Neural cell (in vitro differentiated cells): ENCODE measurements at regions not wholly inside any gene's neighbourhood (a gene's known extent, or its start where the extent isn't known, plus 50 kb on each side); places are given as distances from the start of the nearest gene placed in this dataset.

Experiments used
- H2AFZ ChIP-seq: fragments of 200-600, 300-800 bp; sonication (generic), shearing (Covaris generic); 2 replicates; pipeline ENCODE4 v1.6.0; 2014; ENCODE audit warnings: low read depth, mild to moderate bottlenecking, antibody characterized with exemption, low read length, moderate library complexity
- H3F3A ChIP-seq: fragments of 200-600 bp; shearing (Covaris generic); 2 replicates; pipeline ENCODE4 v1.6.1; 2016; ENCODE audit warnings: mild to moderate bottlenecking, moderate library complexity, mixed read lengths, antibody characterized with exemption, low read length; ENCODE audit not compliant: insufficient read depth, poor library complexity, severe bottlenecking
- H3K27ac ChIP-seq: fragments of 200-600, 300-800 bp; sonication (generic), shearing (Covaris generic); 2 replicates; pipeline ENCODE4 v1.5.1; 2014; ENCODE audit warnings: mild to moderate bottlenecking, low read length, moderate library complexity
- H3K27me3 ChIP-seq: fragments of 300-800, 200-600 bp; sonication (generic), shearing (Covaris generic); 2 replicates; pipeline ENCODE4 v1.6.0; 2014; ENCODE audit warnings: mild to moderate bottlenecking, low read depth, low read length, moderate library complexity; ENCODE audit not compliant: insufficient read depth
- H3K36me3 ChIP-seq: fragments of 300-800, 200-600 bp; sonication (generic), shearing (Covaris generic); 2 replicates; pipeline ENCODE4 v1.5.1; 2014; ENCODE audit warnings: mild to moderate bottlenecking, antibody characterized with exemption, low read length, moderate library complexity; ENCODE audit not compliant: insufficient read depth
- H3K4me2 ChIP-seq: fragments of 300-800, 200-600 bp; sonication (generic), shearing (Covaris generic); 2 replicates; pipeline ENCODE4 v1.6.0; 2014; ENCODE audit warnings: mild to moderate bottlenecking, low read length
- H3K4me3 ChIP-seq: fragments of 300-800, 200-600 bp; sonication (generic), shearing (Covaris generic); 2 replicates; pipeline ENCODE4 v1.5.1; 2014; ENCODE audit warnings: mild to moderate bottlenecking, low read length, moderate library complexity
- H3K79me2 ChIP-seq: fragments of 200-600 bp; shearing (Covaris generic); replicated peaks from 2 replicates; pipeline ENCODE4 v1.6.0; 2014; ENCODE audit warnings: mild to moderate bottlenecking, low read length, moderate library complexity; ENCODE audit not compliant: insufficient read depth
- H3K9ac ChIP-seq: fragments of 300-800, 200-600 bp; sonication (generic), shearing (Covaris generic); 2 replicates; pipeline ENCODE4 v1.6.1; 2016; ENCODE audit warnings: mild to moderate bottlenecking, low read length, mixed read lengths
- H3K9me2 ChIP-seq: fragments of 200-600 bp; shearing (Covaris generic); 2 replicates; pipeline ENCODE4 v1.6.1; 2016; ENCODE audit warnings: mild to moderate bottlenecking, low read length, mixed read lengths; ENCODE audit not compliant: insufficient read depth
- H3K9me3 ChIP-seq: fragments of 200-600, 300-800 bp; sonication (generic), shearing (Covaris generic); 2 replicates; pipeline ENCODE4 v1.6.1; 2016; ENCODE audit warnings: mild to moderate bottlenecking, mixed run types, low read length, moderate library complexity, mixed read lengths
- H4K20me1 ChIP-seq: fragments of 200-600 bp; shearing (Covaris generic); 2 replicates; pipeline ENCODE4 v1.6.1; 2016; ENCODE audit warnings: mild to moderate bottlenecking, mixed run types; ENCODE audit not compliant: insufficient read depth
- EP300 ChIP-seq: fragments of 450-650 bp; conservative IDR thresholded peaks from 2 replicates; pipeline ENCODE4 v1.6.1; 2014; ENCODE audit warnings: antibody characterized with exemption, mild to moderate bottlenecking, moderate library complexity; ENCODE audit not compliant: poor library complexity, severe bottlenecking
- EZH2 ChIP-seq: fragments of 200-600, 300-800 bp; shearing (Covaris generic), sonication (generic); IDR thresholded peaks from 2 replicates; pipeline ENCODE4 v1.6.1; 2014; ENCODE audit warnings: antibody characterized with exemption, low read length, borderline replicate concordance, mild to moderate bottlenecking; ENCODE audit not compliant: insufficient read depth, poor library complexity, severe bottlenecking
- MXI1 ChIP-seq: fragments of 450-650 bp; conservative IDR thresholded peaks from 2 replicates; pipeline ENCODE4 v1.6.1; 2014; ENCODE audit warnings: antibody characterized with exemption, mild to moderate bottlenecking; ENCODE audit not compliant: poor library complexity, severe bottlenecking
- POLR2AphosphoS5 ChIP-seq: IDR thresholded peaks from 2 replicates; pipeline ENCODE4 v1.6.1; 2012
- RAD21 ChIP-seq: fragments of 450-650 bp; conservative IDR thresholded peaks from 2 replicates; pipeline ENCODE4 v1.6.1; 2014; ENCODE audit warnings: antibody characterized with exemption, mild to moderate bottlenecking, moderate library complexity
- SMC3 ChIP-seq: fragments of 450-650 bp; conservative IDR thresholded peaks from 2 replicates; pipeline ENCODE4 v1.6.1; 2014; ENCODE audit warnings: antibody characterized with exemption, mild to moderate bottlenecking, moderate library complexity; ENCODE audit not compliant: poor library complexity
- TAF1 ChIP-seq: IDR thresholded peaks from 2 replicates; pipeline ENCODE4 v1.6.1; 2012; ENCODE audit warnings: low read depth
- TF ChIP-seq, protein P1 (sequence below): fragments of 450-650 bp; IDR thresholded peaks from 2 replicates; pipeline ENCODE4 v1.5.1; 2014; ENCODE audit warnings: antibody characterized with exemption, mild to moderate bottlenecking, moderate library complexity; ENCODE audit not compliant: poor library complexity, severe bottlenecking
- TF ChIP-seq, protein P2 (sequence below): IDR thresholded peaks from 2 replicates; pipeline ENCODE4 v1.6.1; 2012; ENCODE audit warnings: borderline replicate concordance

DNA sequence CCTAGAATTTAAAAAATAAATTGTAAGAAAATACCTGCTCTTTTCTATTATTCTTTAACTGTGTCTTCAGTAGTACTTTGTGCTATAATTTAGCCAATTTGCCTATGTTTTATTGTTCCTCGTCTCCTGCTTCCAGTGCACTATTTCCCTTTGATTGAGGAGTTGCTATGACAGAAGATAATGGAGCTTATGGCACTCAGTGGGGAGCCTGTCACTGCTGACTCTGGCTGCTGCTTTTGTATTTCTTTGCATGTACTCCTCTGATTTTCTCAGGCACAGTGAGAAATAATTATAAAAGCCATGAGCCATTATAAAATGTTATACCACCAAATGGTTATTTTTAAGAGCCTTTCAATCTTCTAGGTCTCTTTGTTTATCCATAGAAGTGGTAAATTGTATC, 1310.8 kb upstream of the SLC39A10 start:
- H3K27me3 ChIP-seq: no peaks in the 10 kb centered on the region
- H3K4me3 ChIP-seq: peak overlapping the region; percentile 12
- H3K9me2 ChIP-seq: no peaks in the 10 kb centered on the region
- no peaks in the 10 kb centered on the region for H3K36me3 ChIP-seq
- H3F3A ChIP-seq: no peaks in the 10 kb centered on the region
- H3K4me2 ChIP-seq: peak overlapping the region; percentile 40
- no peaks in the 10 kb centered on the region for H4K20me1 ChIP-seq
- H2AFZ ChIP-seq: no peak overlapping the region
- H3K79me2 ChIP-seq: no peaks in the 10 kb centered on the region
- TF ChIP-seq TAF1 (no peak), EP300 (peak; percentile 98), POLR2AphosphoS5 (peak; percentile 100), SMC3 (peak; percentile 36), MXI1 (no peak), RAD21 (peak; percentile 41), EZH2 (no peak)
- TF ChIP-seq, protein P1, sequence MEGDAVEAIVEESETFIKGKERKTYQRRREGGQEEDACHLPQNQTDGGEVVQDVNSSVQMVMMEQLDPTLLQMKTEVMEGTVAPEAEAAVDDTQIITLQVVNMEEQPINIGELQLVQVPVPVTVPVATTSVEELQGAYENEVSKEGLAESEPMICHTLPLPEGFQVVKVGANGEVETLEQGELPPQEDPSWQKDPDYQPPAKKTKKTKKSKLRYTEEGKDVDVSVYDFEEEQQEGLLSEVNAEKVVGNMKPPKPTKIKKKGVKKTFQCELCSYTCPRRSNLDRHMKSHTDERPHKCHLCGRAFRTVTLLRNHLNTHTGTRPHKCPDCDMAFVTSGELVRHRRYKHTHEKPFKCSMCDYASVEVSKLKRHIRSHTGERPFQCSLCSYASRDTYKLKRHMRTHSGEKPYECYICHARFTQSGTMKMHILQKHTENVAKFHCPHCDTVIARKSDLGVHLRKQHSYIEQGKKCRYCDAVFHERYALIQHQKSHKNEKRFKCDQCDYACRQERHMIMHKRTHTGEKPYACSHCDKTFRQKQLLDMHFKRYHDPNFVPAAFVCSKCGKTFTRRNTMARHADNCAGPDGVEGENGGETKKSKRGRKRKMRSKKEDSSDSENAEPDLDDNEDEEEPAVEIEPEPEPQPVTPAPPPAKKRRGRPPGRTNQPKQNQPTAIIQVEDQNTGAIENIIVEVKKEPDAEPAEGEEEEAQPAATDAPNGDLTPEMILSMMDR: no peak
- TF ChIP-seq, protein P2, sequence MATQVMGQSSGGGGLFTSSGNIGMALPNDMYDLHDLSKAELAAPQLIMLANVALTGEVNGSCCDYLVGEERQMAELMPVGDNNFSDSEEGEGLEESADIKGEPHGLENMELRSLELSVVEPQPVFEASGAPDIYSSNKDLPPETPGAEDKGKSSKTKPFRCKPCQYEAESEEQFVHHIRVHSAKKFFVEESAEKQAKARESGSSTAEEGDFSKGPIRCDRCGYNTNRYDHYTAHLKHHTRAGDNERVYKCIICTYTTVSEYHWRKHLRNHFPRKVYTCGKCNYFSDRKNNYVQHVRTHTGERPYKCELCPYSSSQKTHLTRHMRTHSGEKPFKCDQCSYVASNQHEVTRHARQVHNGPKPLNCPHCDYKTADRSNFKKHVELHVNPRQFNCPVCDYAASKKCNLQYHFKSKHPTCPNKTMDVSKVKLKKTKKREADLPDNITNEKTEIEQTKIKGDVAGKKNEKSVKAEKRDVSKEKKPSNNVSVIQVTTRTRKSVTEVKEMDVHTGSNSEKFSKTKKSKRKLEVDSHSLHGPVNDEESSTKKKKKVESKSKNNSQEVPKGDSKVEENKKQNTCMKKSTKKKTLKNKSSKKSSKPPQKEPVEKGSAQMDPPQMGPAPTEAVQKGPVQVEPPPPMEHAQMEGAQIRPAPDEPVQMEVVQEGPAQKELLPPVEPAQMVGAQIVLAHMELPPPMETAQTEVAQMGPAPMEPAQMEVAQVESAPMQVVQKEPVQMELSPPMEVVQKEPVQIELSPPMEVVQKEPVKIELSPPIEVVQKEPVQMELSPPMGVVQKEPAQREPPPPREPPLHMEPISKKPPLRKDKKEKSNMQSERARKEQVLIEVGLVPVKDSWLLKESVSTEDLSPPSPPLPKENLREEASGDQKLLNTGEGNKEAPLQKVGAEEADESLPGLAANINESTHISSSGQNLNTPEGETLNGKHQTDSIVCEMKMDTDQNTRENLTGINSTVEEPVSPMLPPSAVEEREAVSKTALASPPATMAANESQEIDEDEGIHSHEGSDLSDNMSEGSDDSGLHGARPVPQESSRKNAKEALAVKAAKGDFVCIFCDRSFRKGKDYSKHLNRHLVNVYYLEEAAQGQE: peak; percentile 88
- H3K9ac ChIP-seq: no peak overlapping the region
- peak overlapping the region; percentile 28 for H3K27ac ChIP-seq
- no peaks in the 10 kb centered on the region for H3K9me3 ChIP-seq

- no peaks in the 10 kb centered on the region for H3K27me3 ChIP-seq
- no peaks in the 10 kb centered on the region for H3K36me3 ChIP-seq
- no peaks in the 10 kb centered on the region for H3F3A ChIP-seq
- no peaks in the 10 kb centered on the region for H3K9me3 ChIP-seq
- peak overlapping the region; percentile 28 for H3K27ac ChIP-seq
- peak overlapping the region; percentile 40 for H3K4me2 ChIP-seq
- H3K79me2 ChIP-seq: no peaks in the 10 kb centered on the region
- H3K9me2 ChIP-seq: no peaks in the 10 kb centered on the region
- no peaks in the 10 kb centered on the region for H4K20me1 ChIP-seq
- H3K9ac ChIP-seq: no peak overlapping the region
- H3K4me3 ChIP-seq: peak overlapping the region; percentile 18
- H2AFZ ChIP-seq: no peak overlapping the region
- TF ChIP-seq MXI1 (no peak), TAF1 (no peak), POLR2AphosphoS5 (no peak), RAD21 (no peak), EZH2 (no peak), EP300 (no peak), SMC3 (no peak)
- TF ChIP-seq, protein P2: no peak
- TF ChIP-seq, protein P1: no peak
Measured at GRCh38 chr2:194345347-194345746, 1311.7 kb upstream of the SLC39A10 start.
